ENCODE measurements at regions not wholly inside any gene's neighbourhood (a gene's known extent, or its start where the extent isn't known, plus 50 kb on each side); places are given as distances from the start of the nearest gene placed in this dataset.

- no peak for TF ChIP-seq CTCF (IDR thresholded peaks at IDR 0.05)
- TF ChIP-seq EZH2phosphoT487 (IDR thresholded peaks at IDR 0.05), result no peak
Observed at GRCh38 chr5:27845248-27845647, 806.9 kb upstream of the CDH9 start.
